Activated T-cell treated with anti-CD3 and anti-CD28 coated beads, Interleukin-2, amount 50 U/mL, for 72 hours (primary cell): ENCODE measurements at regions not wholly inside any gene's neighbourhood (a gene's known extent, or its start where the extent isn't known, plus 50 kb on each side); places are given as distances from the start of the nearest gene placed in this dataset.

Source experiments
- ATAC-seq, 2 donors: fragments of 150-1000 bp; cut with Tn5 transposase; replicated peaks in 1 of 2; 2 replicates each; pipeline ENCODE4 v1.10.0; 2021; ENCODE audit warnings: moderate library complexity in 2 of 2, mild to moderate bottlenecking in 1 of 2
- DNase-seq, 2 donors: peaks; one replicate each; pipeline ENCODE4 v3.0.0; 2021 to 2022; ENCODE audit warnings: mixed read lengths in 1 of 2
- H3K27ac Mint-ChIP-seq: one replicate; pipeline ENCODE4 v1.8.0; 2022; ENCODE audit warnings: mild to moderate bottlenecking, moderate library complexity, mixed read lengths
- H3K27me3 Mint-ChIP-seq: one replicate; pipeline ENCODE4 v1.8.0; 2022; ENCODE audit warnings: low read depth, mixed read lengths
- H3K36me3 Mint-ChIP-seq, 2 donors: one replicate each; pipeline ENCODE4 v1.8.0; 2022; ENCODE audit warnings: mixed read lengths in 2 of 2, mild to moderate bottlenecking in 1 of 2; ENCODE audit not compliant: insufficient read depth in 2 of 2
- H3K4me1 Mint-ChIP-seq: one replicate; pipeline ENCODE4 v1.8.0; 2022; ENCODE audit warnings: low read depth, mixed read lengths
- H3K4me3 Mint-ChIP-seq, 2 donors: one replicate each; pipeline ENCODE4 v1.8.0; 2022; ENCODE audit warnings: mild to moderate bottlenecking in 2 of 2, mixed read lengths in 2 of 2, moderate library complexity in 2 of 2
- H3K9me3 Mint-ChIP-seq, 2 donors: one replicate each; pipeline ENCODE4 v1.8.0; 2022; ENCODE audit warnings: mixed read lengths in 2 of 2

DNA sequence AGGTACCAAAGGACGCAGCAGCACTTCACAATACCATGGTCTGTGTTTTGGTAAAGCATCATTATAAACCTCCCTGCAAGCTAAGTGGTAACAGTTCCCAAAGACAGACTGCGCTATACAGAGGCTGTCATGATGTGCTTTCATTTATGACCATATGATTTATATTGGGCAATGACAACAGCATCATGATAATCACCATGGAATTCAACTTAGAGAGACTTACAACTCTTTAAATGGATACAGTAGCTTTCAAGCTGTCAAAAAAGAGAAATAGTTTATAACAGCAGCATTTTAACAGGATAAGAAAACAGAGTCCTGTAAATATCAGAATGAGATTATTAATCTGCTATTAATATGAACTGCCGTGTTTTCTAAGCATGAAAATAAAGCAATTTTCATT lies 341.7 kb downstream of the GPR37 start:
- Mint-ChIP-seq H3K27ac (no peak overlapping the region), H3K36me3 (no peaks in the 10 kb centered on the region), H3K4me3 (no peak overlapping the region), H3K27me3 (no peaks in the 10 kb centered on the region), H3K9me3 (peaks cover 0 to 2% of the 10 kb centered on the region in 2 donors), H3K4me1 (no peaks in the 10 kb centered on the region)
- DNase-seq (no peak), ATAC-seq (no peak)

DNA sequence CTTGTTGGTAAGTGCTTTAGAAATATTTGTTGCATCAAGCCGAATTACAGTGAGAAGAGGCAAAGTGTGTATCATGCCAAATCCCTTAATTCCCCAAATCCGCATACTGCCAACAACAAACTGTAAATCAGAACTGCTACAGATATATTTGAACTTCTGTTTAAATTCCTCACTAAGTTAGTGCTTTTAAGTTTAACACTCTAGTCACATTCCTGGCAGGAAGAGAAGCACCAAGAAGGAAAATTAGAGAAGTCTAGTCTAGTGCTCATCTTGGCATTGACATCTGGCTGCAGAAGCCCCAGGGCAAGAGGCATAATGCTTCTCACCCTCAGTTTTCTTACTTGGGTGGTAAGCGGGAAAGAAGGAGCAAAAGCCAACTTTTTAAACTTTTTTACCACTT lies 343.5 kb downstream of the GPR37 start:
- H3K9me3 Mint-ChIP-seq = peaks cover 0 to 2% of the 10 kb centered on the region in 2 donors

DNA sequence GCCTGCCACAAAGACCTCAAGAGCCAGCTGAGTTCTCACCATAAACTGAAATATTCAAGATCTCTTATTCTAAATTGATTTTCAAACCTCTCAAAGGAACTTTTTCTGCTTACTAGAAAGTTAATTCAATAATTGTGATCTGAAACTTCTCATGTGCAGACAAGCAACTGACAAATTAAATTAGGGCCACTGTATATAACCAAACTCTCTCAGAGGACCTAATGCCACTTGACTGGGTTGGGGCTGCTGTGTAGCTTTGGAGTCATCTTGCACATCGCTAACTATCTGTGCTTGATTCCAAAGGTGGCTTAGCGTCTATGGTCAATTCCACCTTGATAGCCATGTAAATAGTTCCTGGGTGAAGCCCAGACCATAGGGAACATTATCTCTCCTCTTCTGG lies 345.2 kb downstream of the GPR37 start:
- no peaks in the 10 kb centered on the region for H3K27me3 Mint-ChIP-seq
- H3K27ac Mint-ChIP-seq = no peak overlapping the region
- DNase-seq (no peak), ATAC-seq (no peak)
- no peaks in the 10 kb centered on the region for H3K36me3 Mint-ChIP-seq
- no peak overlapping the region for H3K4me3 Mint-ChIP-seq
- H3K9me3 Mint-ChIP-seq = peaks cover 1 to 4% of the 10 kb centered on the region in 2 donors
- no peaks in the 10 kb centered on the region for H3K4me1 Mint-ChIP-seq

More for the DNA sequence above, 343.5 kb downstream of the GPR37 start:
- Mint-ChIP-seq H3K27me3 (no peaks in the 10 kb centered on the region), H3K27ac (no peak overlapping the region), H3K4me1 (no peaks in the 10 kb centered on the region), H3K4me3 (no peak overlapping the region), H3K36me3 (no peaks in the 10 kb centered on the region)
- DNase-seq (no peak), ATAC-seq (no peak)

GRCh38 chr7:124413029-124413428 lies 352.6 kb downstream of the GPR37 start:
- H3K27ac Mint-ChIP-seq = no peak overlapping the region
- H3K4me1 Mint-ChIP-seq = no peaks in the 10 kb centered on the region
- H3K27me3 Mint-ChIP-seq = no peaks in the 10 kb centered on the region
- DNase-seq = no peak
- H3K9me3 Mint-ChIP-seq = peaks cover 2 to 3% of the 10 kb centered on the region in 2 donors
- H3K4me3 Mint-ChIP-seq = no peak overlapping the region
- no peaks in the 10 kb centered on the region for H3K36me3 Mint-ChIP-seq
- no peak for ATAC-seq

DNA sequence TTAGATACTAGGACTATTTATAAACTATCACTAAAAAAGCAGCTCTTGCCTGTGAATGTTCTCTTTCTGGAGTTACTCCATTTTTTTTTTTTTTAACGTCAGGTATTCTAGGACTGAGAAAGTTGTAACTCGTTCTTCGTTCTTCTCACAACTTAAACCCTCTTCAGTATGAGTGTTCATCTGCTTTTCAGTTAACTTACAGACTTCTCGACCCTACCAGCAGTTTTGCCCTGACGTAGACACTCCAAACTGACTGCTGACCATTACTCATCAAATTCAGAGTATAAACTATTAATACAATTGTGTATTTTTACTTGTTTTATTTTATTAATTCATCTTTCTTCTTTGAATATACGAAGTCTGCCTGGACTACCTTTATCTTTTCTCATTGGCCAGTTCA lies 353.1 kb downstream of the GPR37 start:
- Mint-ChIP-seq H3K36me3 (no peaks in the 10 kb centered on the region), H3K4me1 (no peaks in the 10 kb centered on the region), H3K4me3 (no peak overlapping the region), H3K27me3 (no peaks in the 10 kb centered on the region), H3K27ac (no peak overlapping the region), H3K9me3 (peaks cover 2 to 3% of the 10 kb centered on the region in 2 donors)
- no peak for ATAC-seq
- no peak for DNase-seq

DNA sequence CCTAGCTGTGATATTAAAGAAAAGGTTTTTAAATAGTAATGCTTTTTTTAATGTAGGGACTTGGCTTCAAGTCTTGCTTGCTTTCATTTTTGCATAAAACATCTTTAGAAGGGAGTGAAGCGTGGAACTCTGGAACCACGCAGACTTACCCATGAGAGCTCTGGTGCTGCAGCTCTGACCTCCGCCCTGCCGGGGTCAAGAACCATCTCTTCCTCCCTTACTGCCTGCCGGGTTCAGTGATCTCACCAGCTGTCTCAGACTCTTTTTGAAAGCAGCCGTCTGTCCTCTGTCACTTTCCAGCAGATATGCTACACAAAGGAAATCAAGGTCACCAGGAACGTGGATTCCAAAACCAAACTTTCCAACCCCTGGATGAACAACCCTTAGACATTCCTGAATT lies 353.8 kb downstream of the GPR37 start:
- no peak overlapping the region for H3K27ac Mint-ChIP-seq

GRCh38 chr7:124403587-124403986 lies 362.0 kb downstream of the GPR37 start:
- H3K36me3 Mint-ChIP-seq = no peaks in the 10 kb centered on the region
- no peak overlapping the region for H3K4me3 Mint-ChIP-seq
- ATAC-seq = no peak

More for the DNA sequence above, 353.8 kb downstream of the GPR37 start:
- DNase-seq (no peak), ATAC-seq (no peak)
- Mint-ChIP-seq H3K36me3 (no peaks in the 10 kb centered on the region), H3K4me3 (no peak overlapping the region), H3K27me3 (no peaks in the 10 kb centered on the region), H3K9me3 (peaks cover 3 to 4% of the 10 kb centered on the region in 2 donors), H3K4me1 (no peaks in the 10 kb centered on the region)

DNA sequence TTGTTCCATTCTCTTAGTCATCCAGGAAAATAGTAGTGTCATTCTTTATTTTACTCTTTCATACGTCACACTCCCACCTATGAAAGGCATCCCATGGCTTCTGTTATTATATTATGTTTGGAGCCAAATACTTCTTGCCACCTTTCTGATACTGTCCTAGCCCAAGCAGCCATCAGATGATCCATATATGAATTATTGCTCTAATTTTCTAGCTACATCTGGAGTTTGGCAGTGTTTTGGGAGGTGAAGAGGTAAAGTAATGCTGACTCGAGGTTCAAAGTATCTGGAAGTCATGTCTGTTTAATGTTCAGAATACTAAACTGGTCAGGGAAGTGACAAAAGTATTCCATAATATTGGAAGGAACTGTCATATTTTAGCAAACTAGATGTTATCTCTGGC lies 362.5 kb downstream of the GPR37 start:
- H3K36me3 Mint-ChIP-seq = no peaks in the 10 kb centered on the region
- ATAC-seq = no peak
- peaks cover 12 to 15% of the 10 kb centered on the region in 2 donors for H3K9me3 Mint-ChIP-seq
- H3K4me1 Mint-ChIP-seq = no peaks in the 10 kb centered on the region
- no peak overlapping the region for H3K4me3 Mint-ChIP-seq
- H3K27ac Mint-ChIP-seq = no peak overlapping the region
- H3K27me3 Mint-ChIP-seq = no peaks in the 10 kb centered on the region
- no peak for DNase-seq

More at GRCh38 chr7:124403587-124403986, 362.0 kb downstream of the GPR37 start:
- Mint-ChIP-seq H3K4me1 (no peaks in the 10 kb centered on the region), H3K27ac (no peak overlapping the region), H3K27me3 (no peaks in the 10 kb centered on the region), H3K9me3 (peaks cover 12 to 15% of the 10 kb centered on the region in 2 donors)
- DNase-seq = no peak

DNA sequence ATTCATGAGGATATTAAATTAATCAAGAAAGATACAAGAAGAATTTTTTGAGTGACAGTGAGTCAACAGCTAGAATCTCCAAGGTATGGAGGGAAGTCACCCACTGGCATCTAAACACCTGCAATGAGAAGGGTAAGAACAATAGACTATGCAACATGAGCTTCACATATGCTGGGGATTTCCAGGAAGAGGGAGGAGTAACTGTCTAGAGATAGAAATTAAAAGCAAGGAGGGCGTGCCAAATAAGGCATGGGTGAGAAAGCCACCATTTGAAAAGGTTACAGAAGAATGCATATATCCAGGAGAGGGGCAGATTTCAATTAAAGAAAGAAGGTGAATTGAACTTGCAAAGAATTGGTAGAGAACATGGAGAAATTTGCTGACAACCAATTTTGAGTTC lies 365.7 kb downstream of the GPR37 start:
- ATAC-seq = no peak
- Mint-ChIP-seq H3K4me3 (no peak overlapping the region), H3K9me3 (peaks cover 10 to 22% of the 10 kb centered on the region in 2 donors), H3K27ac (no peak overlapping the region), H3K36me3 (no peaks in the 10 kb centered on the region), H3K27me3 (no peaks in the 10 kb centered on the region), H3K4me1 (no peaks in the 10 kb centered on the region)
- no peak for DNase-seq

GRCh38 chr7:124398937-124399552 lies 366.2 kb upstream of the TMEM229A start:
- Mint-ChIP-seq H3K27ac (no peak overlapping the region), H3K27me3 (no peaks in the 10 kb centered on the region), H3K4me1 (no peaks in the 10 kb centered on the region), H3K36me3 (no peaks in the 10 kb centered on the region), H3K4me3 (no peak overlapping the region), H3K9me3 (peaks cover 10 to 22% of the 10 kb centered on the region in 2 donors)
- ATAC-seq (no peak), DNase-seq (no peak)

- Mint-ChIP-seq H3K27ac (no peak overlapping the region), H3K4me3 (no peak overlapping the region), H3K27me3 (no peaks in the 10 kb centered on the region), H3K9me3 (peaks cover 7 to 21% of the 10 kb centered on the region in 2 donors), H3K36me3 (no peaks in the 10 kb centered on the region), H3K4me1 (no peaks in the 10 kb centered on the region)
- no peak for DNase-seq
- no peak for ATAC-seq
Observed at GRCh38 chr7:124397134-124397533, 364.3 kb upstream of the TMEM229A start.

DNA sequence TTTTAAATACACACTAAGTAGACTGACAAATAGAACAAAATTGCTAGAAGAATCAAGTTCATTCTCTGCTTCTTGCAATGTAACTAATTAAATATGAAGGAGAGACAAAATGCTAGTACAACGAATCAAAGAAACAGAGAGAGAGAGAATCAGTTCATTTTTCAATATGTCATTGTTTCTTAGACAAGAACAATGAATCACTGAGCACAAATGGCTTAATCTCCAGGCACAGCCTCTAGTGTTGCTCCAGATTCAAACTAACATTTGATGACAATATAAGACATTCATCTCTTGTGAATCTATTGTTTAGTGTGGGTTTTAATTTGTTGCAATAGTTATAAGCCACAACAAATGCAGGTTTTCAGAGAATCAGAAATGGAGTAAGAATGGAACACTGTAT lies 357.4 kb upstream of the TMEM229A start:
- Mint-ChIP-seq H3K27ac (no peak overlapping the region), H3K9me3 (peaks cover 0 to 4% of the 10 kb centered on the region in 2 donors), H3K4me1 (no peaks in the 10 kb centered on the region), H3K27me3 (no peaks in the 10 kb centered on the region), H3K4me3 (no peak overlapping the region), H3K36me3 (no peaks in the 10 kb centered on the region)
- DNase-seq (no peak), ATAC-seq (no peak)

- no peaks in the 10 kb centered on the region for H3K27me3 Mint-ChIP-seq
- H3K4me3 Mint-ChIP-seq = no peak overlapping the region
Observed at GRCh38 chr7:124388751-124389150, 355.9 kb upstream of the TMEM229A start.

GRCh38 chr7:124387056-124387455 lies 354.2 kb upstream of the TMEM229A start:
- Mint-ChIP-seq H3K4me3 (no peak overlapping the region), H3K36me3 (no peaks in the 10 kb centered on the region), H3K27me3 (no peaks in the 10 kb centered on the region), H3K27ac (no peak overlapping the region), H3K9me3 (peaks cover 0 to 2% of the 10 kb centered on the region in 2 donors), H3K4me1 (no peaks in the 10 kb centered on the region)
- ATAC-seq (no peak), DNase-seq (no peak)

More at GRCh38 chr7:124388751-124389150, 355.9 kb upstream of the TMEM229A start:
- Mint-ChIP-seq H3K4me1 (no peaks in the 10 kb centered on the region), H3K9me3 (peaks cover 0 to 4% of the 10 kb centered on the region in 2 donors), H3K27ac (no peak overlapping the region), H3K36me3 (no peaks in the 10 kb centered on the region)
- DNase-seq (no peak), ATAC-seq (no peak)
